SK-N-MC (cell line): ENCODE measurements at regions not wholly inside any gene's neighbourhood (a gene's known extent, or its start where the extent isn't known, plus 50 kb on each side); places are given as distances from the start of the nearest gene placed in this dataset.

ENCODE experiments used
- DNase-seq: peaks from one replicate; pipeline ENCODE4 v3.0.0-alpha.2; 2011; ENCODE audit warnings: low read depth, low spot score
- H3K27ac ChIP-seq: fragments of 200-600 bp; sonication (generic); 2 replicates; pipeline ENCODE4 v1.5.1; 2016; ENCODE audit warnings: mixed run types
- H3K36me3 ChIP-seq: fragments of 200-600 bp; sonication (generic); 2 replicates; pipeline ENCODE4 v1.6.1; 2017; ENCODE audit warnings: antibody characterized with exemption, low read length, mixed read lengths; ENCODE audit not compliant: insufficient read depth
- H3K4me3 ChIP-seq: fragments of 200-600 bp; sonication (generic); 2 replicates; pipeline ENCODE4 v1.5.1; 2016
- H3K9ac ChIP-seq: fragments of 200-600 bp; sonication (generic); 2 replicates; pipeline ENCODE4 v1.8.0; 2017; ENCODE audit warnings: mixed run types, mixed read lengths; ENCODE audit not compliant: insufficient read length
- H3K9me3 ChIP-seq: fragments of 200-600 bp; sonication (generic); 2 replicates; pipeline ENCODE4 v1.6.1; 2017; ENCODE audit warnings: low read depth, mild to moderate bottlenecking, antibody characterized with exemption, low read length, moderate library complexity, mixed read lengths
- EZH2 ChIP-seq: fragments of 200-600 bp; sonication (generic); IDR thresholded peaks from one replicate; pipeline ENCODE4 v1.6.1; 2017; ENCODE audit warnings: antibody characterized with exemption
- FOXP2 ChIP-seq: optimal IDR thresholded peaks from 2 replicates; pipeline ENCODE3; 2011; ENCODE audit warnings: mild to moderate bottlenecking, moderate library complexity; ENCODE audit not compliant: insufficient read depth; ENCODE audit errors: extremely low read length, control extremely low read depth
- POLR2AphosphoS5 ChIP-seq: IDR thresholded peaks from 2 replicates; pipeline ENCODE4 v1.6.1; 2012; ENCODE audit warnings: mild to moderate bottlenecking, low read depth, low read length, borderline replicate concordance

DNA sequence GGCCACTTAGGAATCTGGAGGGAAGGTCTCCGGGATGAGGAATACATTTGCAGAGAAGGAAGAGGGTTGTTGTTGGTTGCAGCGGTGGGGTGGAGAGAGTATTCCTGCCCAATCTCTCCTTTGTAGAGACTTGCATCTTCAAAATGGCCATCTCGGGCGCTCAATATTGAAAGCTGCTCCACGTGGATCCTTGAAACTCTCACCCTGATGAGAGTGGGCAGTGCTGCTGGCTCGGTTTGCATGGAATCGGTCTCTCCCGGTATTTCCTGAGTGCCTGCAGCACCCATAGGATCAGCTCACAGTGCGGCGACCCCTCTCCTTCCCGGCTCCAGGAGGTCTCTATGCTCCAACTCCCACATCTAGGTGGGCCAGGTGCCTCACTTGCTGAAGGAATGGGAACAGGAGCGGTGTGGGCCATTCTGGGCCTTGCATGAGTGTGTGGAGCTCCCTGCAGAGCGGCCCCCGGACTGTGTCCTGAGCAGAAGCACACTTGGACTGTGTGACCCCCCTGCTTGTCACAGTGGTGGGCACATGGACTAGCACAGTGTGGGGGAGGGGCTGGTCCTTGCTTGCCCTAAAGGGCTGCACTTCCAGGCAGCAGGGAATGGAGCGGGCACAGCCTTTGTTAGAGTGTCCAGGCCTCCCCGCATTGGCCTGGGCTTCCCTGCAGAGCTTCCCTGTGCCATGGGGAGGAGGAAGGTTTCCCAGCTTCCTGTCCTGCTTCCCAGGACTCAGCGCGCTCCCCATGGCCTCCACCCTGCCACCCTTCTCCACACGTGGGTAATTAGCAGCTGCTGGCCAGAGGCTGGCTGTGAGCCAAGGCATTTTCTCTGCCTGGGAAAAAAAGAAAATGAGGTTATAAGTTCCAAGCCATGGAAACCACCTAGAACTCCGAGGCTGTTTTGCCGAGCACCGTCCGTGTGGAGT, 139.3 kb downstream of the IRF8 start:
- TF ChIP-seq EZH2 (no peak), FOXP2 (no peak), POLR2AphosphoS5 (no peak)
- Histone ChIP-seq H3K9me3 (no peaks in the 10 kb centered on the region), H3K36me3 (no peaks in the 10 kb centered on the region), H3K9ac (no peak overlapping the region), H3K4me3 (no peak overlapping the region), H3K27ac (no peak overlapping the region)
- DNase-seq, result no peak

DNA sequence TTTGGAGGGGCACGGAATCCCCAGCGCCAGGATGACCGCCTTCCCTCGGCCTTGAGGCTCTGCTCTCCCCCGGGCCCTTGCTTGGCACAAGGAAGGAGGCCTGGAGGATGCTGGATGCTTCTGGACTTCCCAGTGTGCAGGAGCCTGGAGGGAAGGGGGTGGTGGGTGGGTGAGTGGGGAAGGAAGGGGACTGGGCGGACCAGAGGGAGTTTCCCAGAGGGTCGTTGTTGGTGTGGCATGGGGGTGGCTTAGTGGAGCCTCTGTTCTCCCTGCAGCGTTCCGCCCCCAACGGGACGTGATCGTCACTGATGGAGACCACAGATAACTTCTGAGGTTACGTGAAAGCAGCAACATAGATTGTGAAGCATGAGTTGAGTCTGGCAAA, 140.0 kb downstream of the IRF8 start:
- H3K4me3 ChIP-seq, result no peak overlapping the region
- H3K36me3 ChIP-seq, result no peaks in the 10 kb centered on the region
- DNase-seq, result no peak
- no peak overlapping the region for H3K9ac ChIP-seq
- H3K9me3 ChIP-seq, result no peaks in the 10 kb centered on the region
- TF ChIP-seq EZH2 (no peak), POLR2AphosphoS5 (no peak), FOXP2 (no peak)
- H3K27ac ChIP-seq, result no peak overlapping the region

DNA sequence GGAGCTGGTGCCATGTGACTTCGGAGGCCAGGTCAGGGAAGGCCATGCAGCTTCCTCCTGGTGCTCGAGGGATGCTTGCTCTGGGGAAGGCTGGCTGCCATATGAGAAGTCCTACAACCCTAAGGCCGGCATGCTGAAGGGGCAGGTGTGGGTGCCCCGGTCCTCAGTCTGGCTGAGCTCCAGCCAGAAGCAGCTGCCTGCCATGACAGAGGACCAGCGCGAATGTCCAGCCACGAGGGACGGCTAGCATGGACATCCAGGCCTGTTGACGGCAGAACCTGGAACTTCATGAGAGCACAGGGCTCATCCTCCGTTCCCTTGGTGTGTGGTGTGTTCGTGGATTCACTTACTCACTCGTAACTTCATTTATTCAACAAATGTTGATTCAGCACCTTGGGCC, 140.6 kb downstream of the IRF8 start:
- no peak overlapping the region for H3K27ac ChIP-seq
- DNase-seq, result no peak
- no peaks in the 10 kb centered on the region for H3K9me3 ChIP-seq
- H3K4me3 ChIP-seq, result no peak overlapping the region
- H3K36me3 ChIP-seq, result no peaks in the 10 kb centered on the region
- TF ChIP-seq FOXP2, result no peak
- TF ChIP-seq EZH2, result no peak
- no peak for TF ChIP-seq POLR2AphosphoS5
- H3K9ac ChIP-seq, result no peak overlapping the region

GRCh38 chr16:86040496-86040895, 141.5 kb downstream of the IRF8 start:
- DNase-seq, result no peak
- Histone ChIP-seq H3K4me3 (no peak overlapping the region), H3K9ac (no peak overlapping the region), H3K36me3 (no peaks in the 10 kb centered on the region), H3K9me3 (no peaks in the 10 kb centered on the region), H3K27ac (no peak overlapping the region)
- TF ChIP-seq POLR2AphosphoS5 (no peak), EZH2 (no peak), FOXP2 (no peak)

DNA sequence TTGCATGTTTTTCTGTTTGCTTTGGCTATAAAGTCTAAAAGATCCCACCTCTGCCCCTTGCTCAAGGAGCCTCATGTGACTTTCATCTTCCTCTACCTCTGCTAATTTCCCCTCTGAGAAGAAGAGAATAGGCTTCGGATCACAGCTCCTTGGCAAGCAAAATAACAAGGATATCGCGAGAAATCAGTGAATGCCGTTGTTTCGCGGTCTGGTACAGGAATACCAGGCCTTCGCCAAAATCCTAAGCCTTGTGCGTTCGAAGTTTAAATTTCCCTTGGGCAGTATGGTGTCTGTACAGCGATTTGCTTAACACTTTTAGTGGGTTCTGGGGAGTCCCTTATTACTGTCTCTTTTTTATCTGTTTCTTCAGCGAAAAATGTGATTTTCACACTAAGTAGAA, 142.3 kb downstream of the IRF8 start:
- H3K9me3 ChIP-seq, result no peaks in the 10 kb centered on the region
- no peak for DNase-seq
- H3K27ac ChIP-seq, result no peak overlapping the region
- H3K36me3 ChIP-seq, result no peaks in the 10 kb centered on the region
- TF ChIP-seq FOXP2, result no peak
- no peak for TF ChIP-seq EZH2
- TF ChIP-seq POLR2AphosphoS5, result no peak
- no peak overlapping the region for H3K4me3 ChIP-seq
- H3K9ac ChIP-seq, result no peak overlapping the region

DNA sequence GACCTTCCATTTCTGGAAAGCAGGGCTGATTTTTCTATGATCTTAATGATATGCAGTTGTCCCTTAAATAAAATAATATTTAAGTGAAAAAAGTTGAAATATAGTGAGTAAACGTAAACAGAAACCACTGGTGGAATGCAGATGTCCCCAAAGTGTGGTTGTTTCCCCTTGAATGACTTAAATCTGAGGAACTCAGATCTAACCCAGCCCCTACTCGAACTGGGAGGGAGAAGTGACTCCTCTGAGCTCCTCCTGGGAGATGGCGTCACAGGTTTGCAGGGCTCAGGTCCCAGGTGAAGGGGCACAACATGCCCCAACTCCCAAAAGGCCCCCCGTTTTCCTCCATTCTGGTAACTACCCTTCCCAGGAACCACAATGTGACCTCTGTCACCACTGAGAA, 142.8 kb downstream of the IRF8 start:
- no peak overlapping the region for H3K27ac ChIP-seq
- H3K9ac ChIP-seq, result no peak overlapping the region
- H3K36me3 ChIP-seq, result no peaks in the 10 kb centered on the region
- TF ChIP-seq EZH2 (no peak), POLR2AphosphoS5 (no peak), FOXP2 (no peak)
- DNase-seq, result no peak
- H3K4me3 ChIP-seq, result no peak overlapping the region
- H3K9me3 ChIP-seq, result no peaks in the 10 kb centered on the region

GRCh38 chr16:86042393-86042792, 143.4 kb downstream of the IRF8 start:
- Histone ChIP-seq H3K9me3 (no peaks in the 10 kb centered on the region), H3K27ac (no peak overlapping the region), H3K36me3 (no peaks in the 10 kb centered on the region), H3K4me3 (no peak overlapping the region), H3K9ac (no peak overlapping the region)
- TF ChIP-seq FOXP2 (no peak), POLR2AphosphoS5 (no peak), EZH2 (no peak)
- DNase-seq, result no peak

GRCh38 chr16:86042996-86043725, 144.2 kb downstream of the IRF8 start:
- no peak for TF ChIP-seq POLR2AphosphoS5
- no peak for TF ChIP-seq EZH2
- TF ChIP-seq FOXP2, result no peak
- Histone ChIP-seq H3K4me3 (no peak overlapping the region), H3K9ac (no peak overlapping the region), H3K9me3 (no peaks in the 10 kb centered on the region), H3K27ac (no peak overlapping the region), H3K36me3 (no peaks in the 10 kb centered on the region)
- DNase-seq, result no peak
